ENCODE measurements at regions not wholly inside any gene's neighbourhood (a gene's known extent, or its start where the extent isn't known, plus 50 kb on each side); places are given as distances from the start of the nearest gene placed in this dataset.

DNA sequence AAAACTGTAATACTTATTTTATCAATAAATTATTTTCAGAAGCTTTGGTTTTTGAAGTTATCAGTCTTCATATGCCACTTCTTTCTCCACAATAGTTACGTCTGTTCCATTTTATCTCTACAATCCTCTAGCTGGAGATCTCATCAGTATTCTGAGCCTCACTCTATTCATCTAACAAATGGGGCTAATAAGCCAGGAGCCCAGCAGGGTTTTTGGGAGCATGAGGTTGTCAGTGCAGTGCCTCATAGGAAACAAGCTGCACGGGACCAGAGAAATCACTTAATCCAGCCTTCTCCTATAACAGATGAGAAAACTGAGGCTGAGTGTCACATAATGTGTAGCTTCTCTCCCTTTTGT lies 501.9 kb upstream of the RGS6 start:
- TF ChIP-seq, protein P1, sequence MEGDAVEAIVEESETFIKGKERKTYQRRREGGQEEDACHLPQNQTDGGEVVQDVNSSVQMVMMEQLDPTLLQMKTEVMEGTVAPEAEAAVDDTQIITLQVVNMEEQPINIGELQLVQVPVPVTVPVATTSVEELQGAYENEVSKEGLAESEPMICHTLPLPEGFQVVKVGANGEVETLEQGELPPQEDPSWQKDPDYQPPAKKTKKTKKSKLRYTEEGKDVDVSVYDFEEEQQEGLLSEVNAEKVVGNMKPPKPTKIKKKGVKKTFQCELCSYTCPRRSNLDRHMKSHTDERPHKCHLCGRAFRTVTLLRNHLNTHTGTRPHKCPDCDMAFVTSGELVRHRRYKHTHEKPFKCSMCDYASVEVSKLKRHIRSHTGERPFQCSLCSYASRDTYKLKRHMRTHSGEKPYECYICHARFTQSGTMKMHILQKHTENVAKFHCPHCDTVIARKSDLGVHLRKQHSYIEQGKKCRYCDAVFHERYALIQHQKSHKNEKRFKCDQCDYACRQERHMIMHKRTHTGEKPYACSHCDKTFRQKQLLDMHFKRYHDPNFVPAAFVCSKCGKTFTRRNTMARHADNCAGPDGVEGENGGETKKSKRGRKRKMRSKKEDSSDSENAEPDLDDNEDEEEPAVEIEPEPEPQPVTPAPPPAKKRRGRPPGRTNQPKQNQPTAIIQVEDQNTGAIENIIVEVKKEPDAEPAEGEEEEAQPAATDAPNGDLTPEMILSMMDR (IDR thresholded peaks at IDR 0.05): no peak
- TF ChIP-seq EP300 (IDR thresholded peaks at IDR 0.05): no peak

Data from sigmoid colon (tissue), 4 donors.